AG04450 (cell line): ENCODE measurements at regions not wholly inside any gene's neighbourhood (a gene's known extent, or its start where the extent isn't known, plus 50 kb on each side); places are given as distances from the start of the nearest gene placed in this dataset.

Source experiments
- CTCF ChIA-PET: fragments of 300-600, 350-600 bp; formaldehyde crosslinking; extraction: SDS; loops from one replicate; lab custom pipeline; 2022; ENCODE audit warnings: antibody characterized with exemption, inconsistent platforms; lab: Charles Lee
- POLR2A ChIA-PET: fragments of 350-600 bp; formaldehyde crosslinking; extraction: SDS; loops from one replicate; lab custom pipeline; 2021; ENCODE audit warnings: antibody characterized with exemption, inconsistent platforms; lab: Yijun Ruan, JAX
- DNase-seq: peaks from one replicate; pipeline ENCODE4 v3.0.0-alpha.2; 2011; ENCODE audit warnings: low read depth, low spot score
- H3K27ac ChIP-seq: one replicate; pipeline ENCODE4 v1.5.1; 2012; ENCODE audit warnings: low read depth, low read length, control low read depth
- H3K27me3 ChIP-seq: one replicate; pipeline ENCODE4 v1.6.0; 2012; ENCODE audit warnings: low read length; ENCODE audit not compliant: control insufficient read depth, insufficient read depth
- H3K4me3 ChIP-seq: 2 replicates; pipeline ENCODE4 v1.5.1; 2011; ENCODE audit warnings: mild to moderate bottlenecking, low read depth, low read length, control low read depth
- H3K9me3 ChIP-seq: 2 replicates; pipeline ENCODE4 v1.5.1; 2012; ENCODE audit warnings: low read length; ENCODE audit not compliant: control insufficient read depth, insufficient read depth
- CTCF ChIP-seq: IDR thresholded peaks from 2 replicates; pipeline ENCODE4 v1.5.1; 2011; ENCODE audit warnings: low read depth, low read length, control low read depth, inconsistent platforms

- no peak overlapping the region for H3K4me3 ChIP-seq
- H3K27me3 ChIP-seq, result peaks cover 61% of the 10 kb centered on the region
- CTCF ChIA-PET, result interaction anchor here (1.0 kb wide), 1 partner anchor 8 kb away, joined by 3 read pairs; no protein-coding TSS in a partner anchor
- DNase-seq, result no peak
- H3K9me3 ChIP-seq, result no peaks in the 10 kb centered on the region
- TF ChIP-seq CTCF, result no peak
- H3K27ac ChIP-seq, result no peak overlapping the region
- POLR2A ChIA-PET, result interaction anchor here (0.7 to 1.0 kb wide), 2 partner anchors 9 to 23 kb away, joined by 3 to 5 read pairs; no protein-coding TSS in a partner anchor
These were observed 72.8 kb downstream of the RPUSD4 start for GRCh38 chr11:126138636-126139035.

- no peak overlapping the region for H3K27ac ChIP-seq
- ChIA-PET POLR2A (interaction anchor here (0.5 kb wide), 1 partner anchor 19 kb away, joined by 3 read pairs; no protein-coding TSS in a partner anchor), CTCF (interaction anchor here (0.5 kb wide), 1 partner anchor 17 kb away, joined by 3 read pairs; no protein-coding TSS in a partner anchor)
- H3K27me3 ChIP-seq, result peaks cover 70% of the 10 kb centered on the region
- H3K9me3 ChIP-seq, result no peaks in the 10 kb centered on the region
- no peak overlapping the region for H3K4me3 ChIP-seq
- no peak for TF ChIP-seq CTCF
- DNase-seq, result no peak
These were observed 74.3 kb downstream of the RPUSD4 start for GRCh38 chr11:126137136-126137535.

- POLR2A ChIA-PET, result no interaction called here
- Histone ChIP-seq H3K27ac (no peak overlapping the region), H3K27me3 (peaks cover 70% of the 10 kb centered on the region), H3K4me3 (no peak overlapping the region), H3K9me3 (no peaks in the 10 kb centered on the region)
- no peak for TF ChIP-seq CTCF
- peak; percentile 73 for DNase-seq
- CTCF ChIA-PET, result no interaction called here
These were observed 73.8 kb upstream of the CDON start for GRCh38 chr11:126136507-126136906.

- no peak for TF ChIP-seq CTCF
- Histone ChIP-seq H3K4me3 (no peak overlapping the region), H3K9me3 (no peaks in the 10 kb centered on the region), H3K27ac (no peak overlapping the region), H3K27me3 (peaks cover 71% of the 10 kb centered on the region)
- POLR2A ChIA-PET, result no interaction called here
- CTCF ChIA-PET, result interaction anchor here (0.6 kb wide), 1 partner anchor 98 kb away, joined by 6 read pairs; no protein-coding TSS in a partner anchor
- DNase-seq, result no peak
These were observed 72.8 kb upstream of the CDON start for GRCh38 chr11:126135235-126136176.
